ENCODE measurements at regions not wholly inside any gene's neighbourhood (a gene's known extent, or its start where the extent isn't known, plus 50 kb on each side); places are given as distances from the start of the nearest gene placed in this dataset.

DNA sequence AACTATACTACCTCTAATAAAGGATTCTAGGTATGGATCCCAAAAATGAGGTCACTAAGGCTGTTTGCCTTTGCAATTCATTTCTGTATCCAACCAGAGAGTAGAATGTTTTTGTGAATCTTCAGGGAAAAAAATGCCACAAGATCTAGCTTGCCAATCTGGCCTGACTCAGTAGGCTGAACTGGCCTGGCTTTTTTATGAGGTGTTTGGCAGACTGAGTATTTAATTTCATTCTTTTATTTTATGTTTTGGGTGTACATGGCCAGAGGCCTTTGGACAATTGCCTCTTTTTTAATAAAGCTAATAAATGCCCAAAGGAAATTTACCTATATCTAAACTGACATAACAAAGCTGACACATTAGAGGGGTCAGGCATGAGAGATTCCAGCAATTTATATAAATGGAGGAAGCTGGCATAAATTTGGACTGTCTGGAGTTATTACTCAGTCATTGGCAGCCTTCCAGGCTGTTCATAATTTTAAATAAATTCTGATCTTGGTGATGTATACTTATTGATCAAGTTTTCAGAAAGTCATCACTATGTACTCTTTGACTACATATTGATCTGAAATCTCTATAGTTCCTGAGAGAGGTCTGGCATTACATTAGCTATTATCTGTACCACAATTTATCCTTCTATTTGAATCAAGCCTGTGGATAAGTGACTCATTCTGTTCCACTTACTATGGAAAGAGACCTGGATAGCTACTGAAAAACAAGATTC, 376.4 kb upstream of the NOCT start:
- intact Hi-C loops (cut with DNase I, micrococcal nuclease): no loop called here
- CTCF ChIA-PET: no interaction called here
- H3K9me3 ChIP-seq (ENCODE audit: control insufficient read depth in 1 of 2, insufficient read depth in 1 of 2, low read length in 2 of 2): no peaks in the 10 kb centered on the region

DNA sequence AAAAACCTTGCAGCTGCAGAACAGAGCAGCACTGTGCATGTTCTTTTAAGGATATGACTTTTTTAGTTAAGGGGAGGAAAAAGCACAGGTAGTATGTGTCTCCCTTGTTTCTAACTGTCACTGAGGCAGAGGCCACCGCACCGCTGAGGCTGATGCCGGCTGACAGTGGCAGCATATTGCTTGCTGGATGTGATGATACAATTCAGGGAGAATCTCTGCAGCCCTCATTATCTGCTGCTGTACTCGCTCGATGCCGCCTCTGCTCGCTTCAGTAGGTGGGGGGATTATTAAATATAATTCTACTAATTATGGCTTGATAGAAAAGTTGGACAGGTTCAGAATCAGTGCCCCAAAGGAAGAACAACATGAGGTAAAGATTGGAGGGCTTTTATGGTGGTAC, 378.8 kb upstream of the NOCT start:
- DNase-seq (no peak), ATAC-seq (ENCODE audit: poor library complexity) (no peak)
- TF ChIP-seq, protein P1, sequence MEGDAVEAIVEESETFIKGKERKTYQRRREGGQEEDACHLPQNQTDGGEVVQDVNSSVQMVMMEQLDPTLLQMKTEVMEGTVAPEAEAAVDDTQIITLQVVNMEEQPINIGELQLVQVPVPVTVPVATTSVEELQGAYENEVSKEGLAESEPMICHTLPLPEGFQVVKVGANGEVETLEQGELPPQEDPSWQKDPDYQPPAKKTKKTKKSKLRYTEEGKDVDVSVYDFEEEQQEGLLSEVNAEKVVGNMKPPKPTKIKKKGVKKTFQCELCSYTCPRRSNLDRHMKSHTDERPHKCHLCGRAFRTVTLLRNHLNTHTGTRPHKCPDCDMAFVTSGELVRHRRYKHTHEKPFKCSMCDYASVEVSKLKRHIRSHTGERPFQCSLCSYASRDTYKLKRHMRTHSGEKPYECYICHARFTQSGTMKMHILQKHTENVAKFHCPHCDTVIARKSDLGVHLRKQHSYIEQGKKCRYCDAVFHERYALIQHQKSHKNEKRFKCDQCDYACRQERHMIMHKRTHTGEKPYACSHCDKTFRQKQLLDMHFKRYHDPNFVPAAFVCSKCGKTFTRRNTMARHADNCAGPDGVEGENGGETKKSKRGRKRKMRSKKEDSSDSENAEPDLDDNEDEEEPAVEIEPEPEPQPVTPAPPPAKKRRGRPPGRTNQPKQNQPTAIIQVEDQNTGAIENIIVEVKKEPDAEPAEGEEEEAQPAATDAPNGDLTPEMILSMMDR (IDR thresholded peaks at IDR 0.05): no peak
- no peaks in the 10 kb centered on the region for H3K4me1 ChIP-seq (ENCODE audit: insufficient read depth, low read length)
- CTCF ChIA-PET: no interaction called here
- H3K27ac Mint-ChIP-seq: no peak overlapping the region
- POLR2A ChIA-PET: no interaction called here
- H3K9me3 Mint-ChIP-seq: no peaks in the 10 kb centered on the region
- intact Hi-C loops (cut with DNase I, micrococcal nuclease): no loop called here
- H3K4me3 Mint-ChIP-seq: no peak overlapping the region
- H3K4me1 Mint-ChIP-seq (ENCODE audit: low read depth): no peaks in the 10 kb centered on the region
- H3K9me3 ChIP-seq (ENCODE audit: control insufficient read depth in 1 of 2, insufficient read depth in 1 of 2, low read length in 2 of 2): no peaks in the 10 kb centered on the region
- no peak overlapping the region for H3K27ac ChIP-seq (ENCODE audit: low read depth in 1 of 2, low read length in 2 of 2)
- no peaks in the 10 kb centered on the region for H3K27me3 ChIP-seq (ENCODE audit: control insufficient read depth in 1 of 2, insufficient read depth in 2 of 2, low read length in 2 of 2)
- no peaks in the 10 kb centered on the region for H3K36me3 Mint-ChIP-seq (ENCODE audit: low read depth)
- no peak overlapping the region for H3K4me3 ChIP-seq (ENCODE audit: low read length)
- H3K27me3 Mint-ChIP-seq: no peaks in the 10 kb centered on the region
- H3K36me3 ChIP-seq (ENCODE audit: insufficient read depth, low read length): no peaks in the 10 kb centered on the region

More for the DNA sequence above, 376.4 kb upstream of the NOCT start:
- H3K4me1 Mint-ChIP-seq (ENCODE audit: low read depth): no peaks in the 10 kb centered on the region
- H3K36me3 Mint-ChIP-seq (ENCODE audit: low read depth): no peaks in the 10 kb centered on the region
- H3K9me3 Mint-ChIP-seq: no peaks in the 10 kb centered on the region
- no peak overlapping the region for H3K4me3 Mint-ChIP-seq
- POLR2A ChIA-PET: no interaction called here
- ATAC-seq (ENCODE audit: poor library complexity) (no peak), DNase-seq (no peak)
- H3K27ac ChIP-seq (ENCODE audit: low read depth in 1 of 2, low read length in 2 of 2): no peak overlapping the region
- no peaks in the 10 kb centered on the region for H3K27me3 Mint-ChIP-seq
- H3K27ac Mint-ChIP-seq: no peak overlapping the region
- no peak overlapping the region for H3K4me3 ChIP-seq (ENCODE audit: low read length)
- no peaks in the 10 kb centered on the region for H3K27me3 ChIP-seq (ENCODE audit: control insufficient read depth in 1 of 2, insufficient read depth in 2 of 2, low read length in 2 of 2)
- no peaks in the 10 kb centered on the region for H3K36me3 ChIP-seq (ENCODE audit: insufficient read depth, low read length)
- H3K4me1 ChIP-seq (ENCODE audit: insufficient read depth, low read length): no peaks in the 10 kb centered on the region
- TF ChIP-seq, protein P1 (IDR thresholded peaks at IDR 0.05): no peak

DNA sequence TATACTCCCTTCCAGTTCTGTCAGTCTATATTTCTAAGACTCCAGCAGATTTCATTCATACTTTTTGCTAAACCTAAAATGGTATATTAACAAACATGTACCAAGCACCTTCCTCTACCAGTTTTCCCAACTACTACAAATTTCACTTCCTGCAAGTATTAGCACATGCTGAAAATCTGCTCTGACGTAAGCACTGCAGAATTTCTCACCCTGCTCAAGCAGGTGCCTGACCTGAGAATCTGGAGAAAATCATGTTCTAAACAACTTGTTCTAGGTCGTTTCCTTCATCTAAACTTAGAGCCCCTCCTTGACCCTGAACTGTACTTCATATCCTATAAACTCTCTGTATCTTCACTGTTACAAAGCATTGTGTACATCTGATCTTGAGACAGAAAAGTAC, 380.7 kb upstream of the NOCT start:
- peak in 1 of 14 experiments; percentile 1 for DNase-seq
- no peaks in the 10 kb centered on the region for H3K9me3 Mint-ChIP-seq
- H3K36me3 ChIP-seq (ENCODE audit: insufficient read depth, low read length): no peaks in the 10 kb centered on the region
- ATAC-seq (ENCODE audit: poor library complexity): no peak
- no peaks in the 10 kb centered on the region for H3K4me1 Mint-ChIP-seq (ENCODE audit: low read depth)
- H3K27me3 ChIP-seq (ENCODE audit: control insufficient read depth in 1 of 2, insufficient read depth in 2 of 2, low read length in 2 of 2): no peaks in the 10 kb centered on the region
- H3K36me3 Mint-ChIP-seq (ENCODE audit: low read depth): no peaks in the 10 kb centered on the region
- TF ChIP-seq, protein P1 (IDR thresholded peaks at IDR 0.05): no peak
- POLR2A ChIA-PET: no interaction called here
- no peak overlapping the region for H3K4me3 Mint-ChIP-seq
- CTCF ChIA-PET: no interaction called here
- H3K27ac ChIP-seq (ENCODE audit: low read depth in 1 of 2, low read length in 2 of 2): no peak overlapping the region
- no peaks in the 10 kb centered on the region for H3K27me3 Mint-ChIP-seq
- no peaks in the 10 kb centered on the region for H3K4me1 ChIP-seq (ENCODE audit: insufficient read depth, low read length)
- no peak overlapping the region for H3K4me3 ChIP-seq (ENCODE audit: low read length)
- intact Hi-C loops (cut with DNase I, micrococcal nuclease): no loop called here
- H3K9me3 ChIP-seq (ENCODE audit: control insufficient read depth in 1 of 2, insufficient read depth in 1 of 2, low read length in 2 of 2): no peaks in the 10 kb centered on the region
- no peak overlapping the region for H3K27ac Mint-ChIP-seq

Data from CD4-positive, alpha-beta T cell (primary cell).